Kidney (tissue), 13 donors: ENCODE measurements at regions not wholly inside any gene's neighbourhood (a gene's known extent, or its start where the extent isn't known, plus 50 kb on each side); places are given as distances from the start of the nearest gene placed in this dataset.

Experiments
- DNase-seq, 5 donors: peaks; one replicate each; pipeline ENCODE4 v3.0.0-alpha.2; 2013 to 2020
- FAIRE-seq: peaks from 2 replicates; lab custom pipeline; 2012; peaks lifted over from hg19 to GRCh38; lab: Jason Lieb, UNC
- H3K27ac ChIP-seq, 2 donors: one replicate each; pipeline ENCODE4 v1.7.0; 2013; ENCODE audit warnings: low read depth in 2 of 2, low read length in 2 of 2, inconsistent platforms in 1 of 2
- H3K27me3 ChIP-seq: one replicate; pipeline ENCODE4 v1.7.1; 2013; ENCODE audit warnings: low read length, inconsistent platforms; ENCODE audit not compliant: control insufficient read depth, insufficient read depth
- H3K36me3 ChIP-seq, 3 donors: one replicate each; pipeline versions ENCODE4 v1.7.0 to v1.7.1; 2013; ENCODE audit warnings: low read length in 3 of 3, control low read depth in 1 of 3, inconsistent platforms in 1 of 3; ENCODE audit not compliant: insufficient read depth in 3 of 3, control insufficient read depth in 2 of 3
- H3K4me1 ChIP-seq, 3 donors: one replicate each; pipeline versions ENCODE4 v1.7.0 to v1.7.1; 2013; ENCODE audit warnings: low read length in 3 of 3, inconsistent platforms in 1 of 3, low read depth in 1 of 3; ENCODE audit not compliant: control insufficient read depth in 2 of 3, insufficient read depth in 2 of 3
- H3K4me3 ChIP-seq, 3 donors: one replicate each; pipeline versions ENCODE4 v1.7.0 to v1.8.1; 2013; ENCODE audit warnings: low read length in 3 of 3, control low read depth in 1 of 3, inconsistent platforms in 1 of 3
- H3K9ac ChIP-seq, 3 donors: one replicate each; pipeline versions ENCODE4 v1.7.0 to v1.7.1; 2013; ENCODE audit warnings: low read length in 3 of 3, control low read depth in 1 of 3, inconsistent platforms in 1 of 3
- H3K9me3 ChIP-seq, 3 donors: one replicate each; pipeline versions ENCODE4 v1.7.0 to v1.7.1; 2013; ENCODE audit warnings: low read length in 3 of 3, control low read depth in 1 of 3, inconsistent platforms in 1 of 3; ENCODE audit not compliant: control insufficient read depth in 2 of 3, insufficient read depth in 1 of 3
- intact Hi-C: fragments of 100-400 bp; cut with DNase I; formaldehyde crosslinking; loops from one replicate; pipeline ENCODE4 v1.11.1; 2022
- TF ChIP-seq, protein P1 (sequence below): IDR thresholded peaks from 3 replicates; pipeline ENCODE4 v1.5.1; 2012; ENCODE audit warnings: mild to moderate bottlenecking, moderate library complexity, borderline replicate concordance; ENCODE audit not compliant: insufficient read depth; ENCODE audit errors: extremely low read depth
- donor health status: control.
- donor health status: control.
- donor health status: control.
- donor health status: control.
- donor health status: control.
- donor health status: DM: yes; HTN: yes; CAD: no.
- donor health status: Normal renal cell carcinoma (clear cell type).

DNA sequence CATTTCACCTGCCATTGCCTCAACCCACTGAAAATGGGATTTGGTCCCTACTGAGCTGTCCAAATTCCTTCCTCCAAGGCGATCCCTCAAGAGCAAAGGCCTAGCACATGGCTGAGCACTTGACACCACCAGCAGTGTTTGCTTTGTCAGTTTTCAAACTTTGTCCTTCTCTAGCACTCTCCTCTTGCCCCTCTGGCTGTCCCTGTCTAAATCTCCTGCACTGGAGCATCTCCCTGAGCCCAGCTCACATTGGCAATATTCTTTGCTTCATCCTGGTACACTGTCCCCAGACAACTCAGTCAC is 66.6 kb upstream of the FTH1 start:
- Histone ChIP-seq H3K27ac (no peak overlapping the region), H3K27me3 (no peaks in the 10 kb centered on the region), H3K36me3 (no peaks in the 10 kb centered on the region), H3K9me3 (no peaks in the 10 kb centered on the region), H3K9ac (no peak overlapping the region), H3K4me1 (no peaks in the 10 kb centered on the region), H3K4me3 (no peak overlapping the region)
- no peak for FAIRE-seq
- TF ChIP-seq, protein P1, sequence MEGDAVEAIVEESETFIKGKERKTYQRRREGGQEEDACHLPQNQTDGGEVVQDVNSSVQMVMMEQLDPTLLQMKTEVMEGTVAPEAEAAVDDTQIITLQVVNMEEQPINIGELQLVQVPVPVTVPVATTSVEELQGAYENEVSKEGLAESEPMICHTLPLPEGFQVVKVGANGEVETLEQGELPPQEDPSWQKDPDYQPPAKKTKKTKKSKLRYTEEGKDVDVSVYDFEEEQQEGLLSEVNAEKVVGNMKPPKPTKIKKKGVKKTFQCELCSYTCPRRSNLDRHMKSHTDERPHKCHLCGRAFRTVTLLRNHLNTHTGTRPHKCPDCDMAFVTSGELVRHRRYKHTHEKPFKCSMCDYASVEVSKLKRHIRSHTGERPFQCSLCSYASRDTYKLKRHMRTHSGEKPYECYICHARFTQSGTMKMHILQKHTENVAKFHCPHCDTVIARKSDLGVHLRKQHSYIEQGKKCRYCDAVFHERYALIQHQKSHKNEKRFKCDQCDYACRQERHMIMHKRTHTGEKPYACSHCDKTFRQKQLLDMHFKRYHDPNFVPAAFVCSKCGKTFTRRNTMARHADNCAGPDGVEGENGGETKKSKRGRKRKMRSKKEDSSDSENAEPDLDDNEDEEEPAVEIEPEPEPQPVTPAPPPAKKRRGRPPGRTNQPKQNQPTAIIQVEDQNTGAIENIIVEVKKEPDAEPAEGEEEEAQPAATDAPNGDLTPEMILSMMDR: no peak
- DNase-seq: no peak
- intact Hi-C loops: no loop called here

DNA sequence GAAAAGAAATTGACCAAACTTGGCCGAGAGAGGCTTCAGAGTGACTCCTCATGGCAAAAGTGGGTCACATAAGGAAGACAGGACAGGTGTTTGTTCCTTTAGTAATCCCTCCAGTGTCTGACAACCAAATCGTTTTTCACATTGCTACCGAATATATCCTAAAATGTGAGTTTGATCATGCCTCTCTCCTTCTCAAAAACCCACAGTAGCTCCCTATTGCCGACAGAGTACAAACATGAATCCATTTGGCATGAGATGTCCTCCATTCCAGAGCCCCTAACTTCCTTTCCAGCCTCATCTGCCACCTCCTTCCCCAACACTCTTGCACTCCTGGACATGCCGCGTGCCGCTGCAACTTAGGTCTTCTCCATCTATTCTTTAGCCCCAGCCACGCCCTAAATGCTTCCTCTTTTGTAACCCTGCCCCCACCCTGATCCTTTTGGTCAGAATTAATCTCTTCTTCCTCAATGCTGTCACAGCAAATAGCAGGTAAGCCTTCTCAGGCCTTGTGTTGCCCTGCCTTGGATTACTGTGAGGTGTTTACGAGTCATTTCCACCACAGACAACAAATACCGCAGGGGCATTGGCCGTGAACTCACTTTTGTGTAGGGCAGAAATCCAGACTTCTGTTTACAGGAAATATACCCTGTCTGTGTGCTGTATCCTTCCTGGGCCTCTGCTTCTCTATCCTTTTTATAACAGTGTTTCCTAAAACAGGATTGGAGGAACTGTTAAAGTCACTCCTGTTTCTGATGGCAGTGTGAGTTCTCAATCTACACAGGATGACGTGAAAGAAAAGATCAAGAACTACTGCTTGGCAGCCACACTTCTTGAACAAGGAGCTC is 66.0 kb upstream of the FTH1 start:
- FAIRE-seq (no peak), DNase-seq (no peak)
- H3K36me3 ChIP-seq: no peaks in the 10 kb centered on the region
- no peaks in the 10 kb centered on the region for H3K4me1 ChIP-seq
- no peaks in the 10 kb centered on the region for H3K9me3 ChIP-seq
- intact Hi-C loops: no loop called here
- no peak overlapping the region for H3K4me3 ChIP-seq
- H3K27ac ChIP-seq: no peak overlapping the region
- TF ChIP-seq, protein P1: no peak
- H3K9ac ChIP-seq: no peak overlapping the region
- no peaks in the 10 kb centered on the region for H3K27me3 ChIP-seq

DNA sequence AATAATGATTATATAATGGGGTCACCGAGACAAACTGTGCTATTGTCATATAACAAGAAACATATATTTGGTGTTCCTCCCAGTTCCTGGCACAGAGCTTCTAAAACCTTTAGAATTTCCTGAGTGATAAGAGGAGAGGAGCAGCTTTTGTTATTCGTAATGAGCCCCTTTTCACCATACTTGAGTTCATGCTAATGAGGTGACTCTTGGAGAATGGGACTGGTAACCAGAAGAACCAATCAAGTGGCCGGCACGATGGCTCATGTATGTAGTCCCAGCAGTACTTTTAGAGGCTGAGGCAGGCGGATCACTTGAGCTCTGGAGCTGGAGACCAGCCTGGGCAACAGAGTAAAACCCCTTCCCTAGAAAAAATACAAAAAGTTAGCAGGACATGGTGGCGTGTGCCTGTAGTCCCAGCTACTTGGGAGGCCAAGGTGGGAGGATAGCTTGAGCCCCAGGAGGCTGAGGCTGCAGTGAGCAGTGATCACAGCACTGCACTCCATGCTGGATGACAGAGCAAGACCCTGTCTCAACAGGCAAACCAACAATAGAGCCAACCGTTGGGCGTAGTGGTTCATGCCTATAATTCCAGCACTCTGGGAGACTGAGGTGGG is 62.7 kb upstream of the FTH1 start:
- intact Hi-C loops: no loop called here
- FAIRE-seq: no peak
- no peaks in the 10 kb centered on the region for H3K9me3 ChIP-seq
- no peak overlapping the region for H3K27ac ChIP-seq
- no peak for DNase-seq
- peaks cover 0 to 4% (median 0%) of the 10 kb centered on the region in 3 donors for H3K4me1 ChIP-seq
- no peak overlapping the region for H3K4me3 ChIP-seq
- H3K27me3 ChIP-seq: no peaks in the 10 kb centered on the region
- no peak overlapping the region for H3K9ac ChIP-seq
- no peaks in the 10 kb centered on the region for H3K36me3 ChIP-seq
- TF ChIP-seq, protein P1: no peak
